H1 (cell line): ENCODE measurements at regions not wholly inside any gene's neighbourhood (a gene's known extent, or its start where the extent isn't known, plus 50 kb on each side); places are given as distances from the start of the nearest gene placed in this dataset.

Source experiments
- CTCF ChIA-PET: fragments of 300-600 bp; sonication (Branson Sonifier 250); formaldehyde crosslinking; loops from one replicate; lab custom pipeline; 2021; ENCODE audit not compliant: partially characterized antibody; lab: Charles Lee
- POLR2A ChIA-PET: fragments of 300-600 bp; sonication (Branson Sonifier 250); formaldehyde crosslinking; loops from one replicate; lab custom pipeline; 2021; ENCODE audit warnings: inconsistent platforms; ENCODE audit not compliant: partially characterized antibody; lab: Charles Lee
- DNase-seq, 2 experiments: peaks; one replicate each; pipeline versions ENCODE4 v3.0.0 to v3.0.0-alpha.2; 2010 to 2022; ENCODE audit warnings: low spot score in 2 of 2, low read depth in 1 of 2, mixed read lengths in 1 of 2
- FAIRE-seq: peaks from 2 replicates; lab custom pipeline; 2011; peaks lifted over from hg19 to GRCh38; lab: Jason Lieb, UNC
- H2AFZ ChIP-seq: 2 replicates; pipeline ENCODE4 v1.8.1; 2012; ENCODE audit warnings: low read length, inconsistent platforms
- H2AK5ac ChIP-seq: 2 replicates; pipeline ENCODE4 v1.6.1; 2013; ENCODE audit warnings: low read depth, low read length
- H2BK120ac ChIP-seq: replicated peaks from 2 replicates; pipeline ENCODE3; 2013; ENCODE audit warnings: low read depth, low read length, inconsistent platforms
- H2BK12ac ChIP-seq: 2 replicates; pipeline ENCODE4 v1.6.1; 2013; ENCODE audit warnings: low read depth, low read length
- H2BK15ac ChIP-seq: 2 replicates; pipeline ENCODE4 v1.6.1; 2013; ENCODE audit warnings: low read length
- H2BK20ac ChIP-seq: 2 replicates; pipeline ENCODE4 v1.6.1; 2013; ENCODE audit warnings: low read length
- H2BK5ac ChIP-seq: 2 replicates; pipeline ENCODE4 v1.6.1; 2013; ENCODE audit warnings: low read depth, low read length
- H3K14ac ChIP-seq: 2 replicates; pipeline ENCODE4 v1.6.1; 2013; ENCODE audit warnings: inconsistent platforms; ENCODE audit not compliant: insufficient read length
- H3K18ac ChIP-seq: 2 replicates; pipeline ENCODE4 v1.6.1; 2013; ENCODE audit warnings: low read length; ENCODE audit errors: extremely low read depth
- H3K23ac ChIP-seq: 2 replicates; pipeline ENCODE4 v1.6.1; 2013; ENCODE audit warnings: inconsistent platforms; ENCODE audit not compliant: insufficient read length
- H3K23me2 ChIP-seq: 2 replicates; pipeline ENCODE4 v1.6.1; 2013; ENCODE audit warnings: low read depth, low read length
- H3K27ac ChIP-seq: 2 replicates; pipeline ENCODE4 v1.6.1; 2011; ENCODE audit warnings: low read depth, low read length, inconsistent platforms
- H3K27me3 ChIP-seq, 4 experiments: replicated peaks in 1 of 4; 1 replicate in 1 of 4; 2 replicates in 3 of 4; pipeline versions ENCODE4 v1.6.1 to v1.8.1; 2011 to 2013; ENCODE audit warnings: low read length in 3 of 4, mild to moderate bottlenecking in 3 of 4, inconsistent platforms in 2 of 4, mixed read lengths in 2 of 4, moderate library complexity in 1 of 4; ENCODE audit not compliant: control insufficient read depth in 3 of 4, insufficient read depth in 3 of 4; ENCODE audit errors: extremely low read depth in 1 of 4
- H3K36me3 ChIP-seq, 4 experiments: 2 replicates each; pipeline versions ENCODE4 v1.6.1 to v1.8.1; 2011 to 2013; ENCODE audit warnings: mild to moderate bottlenecking in 4 of 4, low read length in 3 of 4, moderate library complexity in 2 of 4, control low read depth in 1 of 4, inconsistent platforms in 1 of 4; ENCODE audit not compliant: insufficient read depth in 4 of 4, control insufficient read depth in 2 of 4
- H3K4ac ChIP-seq: replicated peaks from 2 replicates; pipeline ENCODE3; 2013; ENCODE audit warnings: low read length, low read depth, mixed read lengths, inconsistent platforms; ENCODE audit not compliant: insufficient read length
- H3K4me1 ChIP-seq, 4 experiments: replicated peaks in 1 of 4; 1 replicate in 1 of 4; 2 replicates in 3 of 4; pipeline versions ENCODE4 v1.6.1 to v1.8.1; 2011 to 2013; ENCODE audit warnings: low read length in 3 of 4, inconsistent platforms in 2 of 4, mixed read lengths in 1 of 4; ENCODE audit not compliant: insufficient read depth in 4 of 4, control insufficient read depth in 3 of 4
- H3K4me2 ChIP-seq, 2 experiments: 2 replicates each; pipeline versions ENCODE4 v1.6.1 to v1.8.1; 2011 to 2013; ENCODE audit warnings: low read depth in 2 of 2, low read length in 2 of 2, control low read depth in 1 of 2, inconsistent platforms in 1 of 2, mild to moderate bottlenecking in 1 of 2; ENCODE audit not compliant: insufficient read depth in 1 of 2
- H3K4me3 ChIP-seq, 4 experiments: fragments of 200-600, 300-600 bp in 1 of 4; sonication (generic), shearing (Covaris generic), sonication (Bioruptor Twin) in 1 of 4; 2 replicates each; pipeline versions ENCODE4 v1.5.1 to v1.8.1; 2011 to 2016; ENCODE audit warnings: low read length in 4 of 4, low read depth in 3 of 4, control low read depth in 2 of 4, inconsistent platforms in 2 of 4, mild to moderate bottlenecking in 2 of 4, mixed read lengths in 1 of 4, moderate library complexity in 1 of 4; ENCODE audit not compliant: insufficient read depth in 2 of 4; ENCODE audit errors: extremely low read depth in 1 of 4
- H3K56ac ChIP-seq: replicated peaks from 2 replicates; pipeline ENCODE3; 2013; ENCODE audit warnings: low read depth, mild to moderate bottlenecking, mixed read lengths, low read length, inconsistent platforms; ENCODE audit not compliant: insufficient read length
- H3K79me1 ChIP-seq: 2 replicates; pipeline ENCODE4 v1.6.1; 2013; ENCODE audit warnings: low read depth, low read length, control low read depth
- H3K79me2 ChIP-seq, 2 experiments: 2 replicates each; pipeline versions ENCODE4 v1.6.1 to v1.8.1; 2012 to 2013; ENCODE audit warnings: low read length in 2 of 2, mild to moderate bottlenecking in 2 of 2, inconsistent platforms in 1 of 2; ENCODE audit not compliant: insufficient read depth in 2 of 2, control insufficient read depth in 1 of 2
- H3K9ac ChIP-seq, 4 experiments: replicated peaks in 1 of 4; 1 replicate in 1 of 4; 2 replicates in 3 of 4; pipeline versions ENCODE4 v1.6.1 to v1.8.1; 2011 to 2013; ENCODE audit warnings: low read depth in 3 of 4, low read length in 3 of 4, control low read depth in 2 of 4, mild to moderate bottlenecking in 2 of 4, moderate library complexity in 2 of 4, inconsistent platforms in 1 of 4; ENCODE audit errors: extremely low read depth in 1 of 4
- H3K9me3 ChIP-seq, 2 experiments: 2 replicates each; pipeline versions ENCODE4 v1.6.1 to v1.8.1; 2012 to 2013; ENCODE audit warnings: mild to moderate bottlenecking in 2 of 2, moderate library complexity in 2 of 2, control low read depth in 1 of 2, inconsistent platforms in 1 of 2, low read depth in 1 of 2, low read length in 1 of 2, mixed read lengths in 1 of 2; ENCODE audit not compliant: insufficient read depth in 2 of 2
- H4K20me1 ChIP-seq, 2 experiments: replicated peaks in 1 of 2; 2 replicates each; pipeline versions ENCODE3 to v1.8.1; 2011 to 2013; ENCODE audit warnings: inconsistent platforms in 2 of 2, low read length in 2 of 2, mild to moderate bottlenecking in 1 of 2; ENCODE audit not compliant: insufficient read depth in 2 of 2, control insufficient read depth in 1 of 2
- H4K5ac ChIP-seq: 2 replicates; pipeline ENCODE4 v1.6.1; 2013; ENCODE audit warnings: low read length, low read depth, mixed read lengths, inconsistent platforms; ENCODE audit not compliant: insufficient read length
- H4K8ac ChIP-seq: 2 replicates; pipeline ENCODE4 v1.8.0; 2013; ENCODE audit warnings: mild to moderate bottlenecking, moderate library complexity, low read length, inconsistent platforms; ENCODE audit not compliant: insufficient read depth; ENCODE audit errors: extremely low read depth
- H4K91ac ChIP-seq: replicated peaks from 2 replicates; pipeline ENCODE3; 2013; ENCODE audit warnings: low read length, mixed read lengths, inconsistent platforms; ENCODE audit not compliant: insufficient read length
- BACH1 ChIP-seq: IDR thresholded peaks from 2 replicates; pipeline ENCODE4 v1.6.1; 2012; ENCODE audit warnings: low read length, improper control_type of control experiment
- BCL11A ChIP-seq, 2 experiments: IDR thresholded peaks; one replicate each; pipeline ENCODE4 v1.6.1; 2011; ENCODE audit warnings: low read depth in 2 of 2, low read length in 2 of 2, mild to moderate bottlenecking in 2 of 2
- CHD1 ChIP-seq: IDR thresholded peaks from 2 replicates; pipeline ENCODE4 v1.6.1; 2012; ENCODE audit warnings: low read depth, low read length, improper control_type of control experiment
- CTCF ChIP-seq, 3 experiments: IDR thresholded peaks; 1 replicate in 2 of 3; 2 replicates in 1 of 3; pipeline versions ENCODE4 v1.5.1 to v1.6.1; 2011; ENCODE audit warnings: low read length in 3 of 3, mild to moderate bottlenecking in 3 of 3, inconsistent platforms in 2 of 3, low read depth in 1 of 3, moderate library complexity in 1 of 3; ENCODE audit not compliant: insufficient read depth in 1 of 3; ENCODE audit errors: control extremely low read depth in 1 of 3
- E2F6 ChIP-seq: IDR thresholded peaks from 2 replicates; pipeline ENCODE4 v1.6.1; 2012; ENCODE audit warnings: inconsistent platforms
- EP300 ChIP-seq, 2 experiments: IDR thresholded peaks; 1 replicate in 1 of 2; 2 replicates in 1 of 2; pipeline ENCODE4 v1.6.1; 2011 to 2012; ENCODE audit warnings: low read depth in 2 of 2, low read length in 2 of 2, mild to moderate bottlenecking in 2 of 2, borderline replicate concordance in 1 of 2, inconsistent platforms in 1 of 2, moderate library complexity in 1 of 2
- JUND ChIP-seq: IDR thresholded peaks from 2 replicates; pipeline ENCODE4 v1.6.1; 2011; ENCODE audit warnings: mild to moderate bottlenecking, improper control_type of control experiment, low read length
- KDM1A ChIP-seq: fragments of 200-600, 300-600 bp; sonication (generic); IDR thresholded peaks from 2 replicates; pipeline ENCODE4 v1.7.1; 2016; ENCODE audit warnings: mild to moderate bottlenecking, low read length, borderline replicate concordance
- SP4 ChIP-seq: IDR thresholded peaks from 2 replicates; pipeline ENCODE4 v1.6.1; 2012; ENCODE audit warnings: low read length, inconsistent platforms
- TBP ChIP-seq: IDR thresholded peaks from 2 replicates; pipeline ENCODE4 v1.6.1; 2011; ENCODE audit warnings: low read depth, low read length, improper control_type of control experiment
- TEAD4 ChIP-seq: IDR thresholded peaks from 2 replicates; pipeline ENCODE4 v1.6.1; 2012; ENCODE audit warnings: low read depth, low read length, inconsistent platforms, mixed read lengths
- WGBS, 2 experiments: shearing (Covaris generic) in 1 of 2; methylation state at CpG; one replicate each; pipeline versions ENCODE4 v1.1.6 to v1.1.7; 2013 to 2015; ENCODE audit warnings: low lambda C conversion rate in 2 of 2, mixed read lengths in 2 of 2, inconsistent platforms in 1 of 2, low coverage in 1 of 2, missing lambda C conversion rate in 1 of 2; ENCODE audit not compliant: insufficient replicate concordance in 2 of 2, insufficient coverage in 1 of 2, insufficient read length in 1 of 2; ENCODE audit errors: extremely low coverage in 1 of 2, missing lambda C conversion rate in 1 of 2; 5-methylcytosine and 5-hydroxymethylcytosine counted together

- no peaks in the 10 kb centered on the region for H3K27me3 ChIP-seq
- H3K79me2 ChIP-seq, result no peaks in the 10 kb centered on the region
- no peak overlapping the region for H4K5ac ChIP-seq
- H2BK5ac ChIP-seq, result no peak overlapping the region
- no peak overlapping the region for H2AFZ ChIP-seq
- no peaks in the 10 kb centered on the region for H3K79me1 ChIP-seq
- no peak overlapping the region for H3K4me3 ChIP-seq
- no peak overlapping the region for H3K4me2 ChIP-seq
- H3K36me3 ChIP-seq, result no peaks in the 10 kb centered on the region
- CTCF ChIA-PET, result interaction anchor here (0.9 to 17.1 kb wide), 9 partner anchors 11 to 333 kb away, joined by 3 to 192 read pairs (median 7); no protein-coding TSS in a partner anchor
- H4K20me1 ChIP-seq, result no peaks in the 10 kb centered on the region
- no peak overlapping the region for H4K91ac ChIP-seq
- H2BK15ac ChIP-seq, result peak overlapping the region; percentile 50; the same call in 1 of the 2 replicates
- no peak overlapping the region for H3K27ac ChIP-seq
- POLR2A ChIA-PET, result interaction anchor here (1.2 to 1.7 kb wide), 3 partner anchors 64 to 114 kb away, joined by 3 to 4 read pairs (median 4); partner anchors contain the start of genes CTNNA1, ETF1 and HSPA9
- no peak overlapping the region for H3K23ac ChIP-seq
- no peaks in the 10 kb centered on the region for H3K23me2 ChIP-seq
- H3K9ac ChIP-seq, result no peak overlapping the region
- no peak overlapping the region for H3K14ac ChIP-seq
- no peak overlapping the region for H4K8ac ChIP-seq
- H2BK20ac ChIP-seq, result no peak overlapping the region
- no peak overlapping the region for H3K56ac ChIP-seq
- DNase-seq, result no peak
- WGBS, 2 experiments, result 85% methylated on average over 3 of the region's 3 CpGs; no CpG with 5 or more reads in 1 of the 2 experiments
- no peak overlapping the region for H3K4ac ChIP-seq
- 0 out of 2 replicates have a peak overlapping the region, but pooled peaks have one; percentile 23 for H2BK12ac ChIP-seq
- H2BK120ac ChIP-seq, result no peak overlapping the region
- FAIRE-seq, result no peak
- H3K9me3 ChIP-seq, result no peaks in the 10 kb centered on the region
- peaks cover 0 to 16% (median 11%) of the 10 kb centered on the region in 4 experiments; a peak in 6 of 7 replicates for H3K4me1 ChIP-seq
- no peak overlapping the region for H2AK5ac ChIP-seq
- H3K18ac ChIP-seq, result no peak overlapping the region
- TF ChIP-seq EP300 (IDR thresholded peaks at IDR 0.05; ENCODE audit: borderline replicate concordance in 1 of 2, low read depth in 2 of 2, low read length in 2 of 2), result no peak
- no peak for TF ChIP-seq JUND
- no peak for TF ChIP-seq CTCF (IDR thresholded peaks at IDR 0.05; ENCODE audit: control extremely low read depth in 1 of 3, insufficient read depth in 1 of 3, low read depth in 1 of 3, low read length in 3 of 3)
- no peak for TF ChIP-seq TEAD4
- TF ChIP-seq E2F6, result no peak
- no peak for TF ChIP-seq BCL11A (IDR thresholded peaks at IDR 0.05; ENCODE audit: low read depth in 2 of 2, low read length in 2 of 2)
- no peak for TF ChIP-seq SP4
- no peak for TF ChIP-seq CHD1
- TF ChIP-seq TBP, result no peak
- TF ChIP-seq BACH1, result no peak
- TF ChIP-seq KDM1A, result no peak
Measured at GRCh38 chr5:138639326-138639725, 64.1 kb upstream of the HSPA9 start.
